DND-41 (cell line): ENCODE measurements at regions not wholly inside any gene's neighbourhood (a gene's known extent, or its start where the extent isn't known, plus 50 kb on each side); places are given as distances from the start of the nearest gene placed in this dataset.

Experiments used
- EZH2 ChIP-seq: IDR thresholded peaks from 3 replicates; pipeline ENCODE4 v1.6.1; 2012; ENCODE audit warnings: borderline replicate concordance, low read depth, mild to moderate bottlenecking, moderate library complexity, low read length, inconsistent platforms; ENCODE audit not compliant: severe bottlenecking
- TF ChIP-seq, protein P1 (sequence below): IDR thresholded peaks from 2 replicates; pipeline ENCODE4 v1.5.1; 2012; ENCODE audit warnings: borderline replicate concordance, low read length, moderate library complexity, mild to moderate bottlenecking; ENCODE audit not compliant: poor library complexity, severe bottlenecking; ENCODE audit errors: extremely low read depth

DNA sequence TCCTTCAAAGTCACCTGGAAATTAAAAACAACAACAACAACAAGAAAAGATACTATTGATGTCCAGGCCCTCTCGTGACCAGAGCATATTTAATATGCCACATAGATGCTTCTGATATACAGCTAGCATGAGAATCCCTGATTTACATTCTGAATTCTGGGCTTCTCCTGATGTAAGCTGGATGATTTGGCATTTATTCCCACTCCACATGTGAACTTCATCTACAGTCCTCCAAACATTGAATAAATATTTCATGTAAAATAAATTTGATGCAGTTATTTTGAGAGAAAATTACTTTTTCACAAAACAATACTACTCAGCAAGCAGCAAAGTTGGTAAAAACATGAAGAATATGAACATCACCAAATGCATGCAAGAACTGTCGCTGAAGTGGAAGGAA lies 453.2 kb upstream of the SETBP1 start:
- TF ChIP-seq, protein P1, sequence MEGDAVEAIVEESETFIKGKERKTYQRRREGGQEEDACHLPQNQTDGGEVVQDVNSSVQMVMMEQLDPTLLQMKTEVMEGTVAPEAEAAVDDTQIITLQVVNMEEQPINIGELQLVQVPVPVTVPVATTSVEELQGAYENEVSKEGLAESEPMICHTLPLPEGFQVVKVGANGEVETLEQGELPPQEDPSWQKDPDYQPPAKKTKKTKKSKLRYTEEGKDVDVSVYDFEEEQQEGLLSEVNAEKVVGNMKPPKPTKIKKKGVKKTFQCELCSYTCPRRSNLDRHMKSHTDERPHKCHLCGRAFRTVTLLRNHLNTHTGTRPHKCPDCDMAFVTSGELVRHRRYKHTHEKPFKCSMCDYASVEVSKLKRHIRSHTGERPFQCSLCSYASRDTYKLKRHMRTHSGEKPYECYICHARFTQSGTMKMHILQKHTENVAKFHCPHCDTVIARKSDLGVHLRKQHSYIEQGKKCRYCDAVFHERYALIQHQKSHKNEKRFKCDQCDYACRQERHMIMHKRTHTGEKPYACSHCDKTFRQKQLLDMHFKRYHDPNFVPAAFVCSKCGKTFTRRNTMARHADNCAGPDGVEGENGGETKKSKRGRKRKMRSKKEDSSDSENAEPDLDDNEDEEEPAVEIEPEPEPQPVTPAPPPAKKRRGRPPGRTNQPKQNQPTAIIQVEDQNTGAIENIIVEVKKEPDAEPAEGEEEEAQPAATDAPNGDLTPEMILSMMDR = no peak
- no peak for TF ChIP-seq EZH2
